Activated CD4-positive, alpha-beta memory T cell treated with anti-CD3 and anti-CD28 coated beads for 36 hours (primary cell): ENCODE measurements at regions not wholly inside any gene's neighbourhood (a gene's known extent, or its start where the extent isn't known, plus 50 kb on each side); places are given as distances from the start of the nearest gene placed in this dataset.

Experiments used
- CTCF ChIA-PET: fragments of 350-600 bp; sonication (Branson Sonifier 250); formaldehyde crosslinking; loops from one replicate; lab custom pipeline; 2021; ENCODE audit warnings: antibody characterized with exemption, inconsistent platforms; lab: Charles Lee
- POLR2A ChIA-PET: fragments of 350-600 bp; sonication (Branson Sonifier 250); formaldehyde crosslinking; loops from one replicate; lab custom pipeline; 2021; ENCODE audit warnings: antibody characterized with exemption; lab: Charles Lee
- DNase-seq: peaks from one replicate; pipeline ENCODE4 v3.0.0-alpha.2; 2020
- H3K27ac Mint-ChIP-seq: one replicate; pipeline ENCODE4 v1.8.0; 2021; ENCODE audit warnings: mixed read lengths
- H3K27me3 Mint-ChIP-seq: one replicate; pipeline ENCODE4 v1.8.0; 2021; ENCODE audit warnings: mixed read lengths
- H3K36me3 Mint-ChIP-seq: one replicate; pipeline ENCODE4 v1.8.0; 2021; ENCODE audit warnings: mixed read lengths
- H3K4me1 Mint-ChIP-seq: one replicate; pipeline ENCODE4 v1.8.0; 2021; ENCODE audit warnings: low read depth, mixed read lengths
- H3K4me3 Mint-ChIP-seq: one replicate; pipeline ENCODE4 v1.8.0; 2021; ENCODE audit warnings: mild to moderate bottlenecking, mixed read lengths
- H3K9me3 Mint-ChIP-seq: one replicate; pipeline ENCODE4 v1.8.0; 2021; ENCODE audit warnings: mixed read lengths
- intact Hi-C: fragments of 100-400 bp; cut with micrococcal nuclease; formaldehyde crosslinking; loops from one replicate; pipeline ENCODE4 v1.15.1; 2023

DNA sequence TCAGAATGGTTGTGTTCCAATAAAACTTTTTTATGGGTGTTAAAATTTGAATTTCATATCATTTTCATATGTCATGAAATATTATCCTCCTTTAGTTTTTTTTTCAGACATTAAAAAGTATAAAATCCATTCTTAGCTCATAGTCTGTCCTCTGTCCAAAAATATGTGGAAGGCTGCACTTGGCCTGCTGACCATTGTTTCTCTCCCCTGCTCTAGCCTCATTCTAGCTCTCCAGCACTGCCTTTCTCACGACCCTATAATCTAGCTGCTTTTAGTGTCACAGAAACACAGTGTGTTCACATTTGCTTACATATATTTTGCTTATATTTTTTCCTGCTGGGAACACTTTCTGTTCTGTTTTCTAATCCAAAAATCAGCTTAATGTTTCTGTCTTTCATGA lies 165.0 kb upstream of the ANK2 start:
- H3K9me3 Mint-ChIP-seq, result no peaks in the 10 kb centered on the region
- no peak overlapping the region for H3K4me3 Mint-ChIP-seq
- no peaks in the 10 kb centered on the region for H3K4me1 Mint-ChIP-seq
- H3K36me3 Mint-ChIP-seq, result no peaks in the 10 kb centered on the region
- intact Hi-C loops, result no loop called here
- DNase-seq, result no peak
- peaks cover 1% of the 10 kb centered on the region for H3K27me3 Mint-ChIP-seq
- ChIA-PET CTCF (no interaction called here), POLR2A (no interaction called here)
- no peak overlapping the region for H3K27ac Mint-ChIP-seq

DNA sequence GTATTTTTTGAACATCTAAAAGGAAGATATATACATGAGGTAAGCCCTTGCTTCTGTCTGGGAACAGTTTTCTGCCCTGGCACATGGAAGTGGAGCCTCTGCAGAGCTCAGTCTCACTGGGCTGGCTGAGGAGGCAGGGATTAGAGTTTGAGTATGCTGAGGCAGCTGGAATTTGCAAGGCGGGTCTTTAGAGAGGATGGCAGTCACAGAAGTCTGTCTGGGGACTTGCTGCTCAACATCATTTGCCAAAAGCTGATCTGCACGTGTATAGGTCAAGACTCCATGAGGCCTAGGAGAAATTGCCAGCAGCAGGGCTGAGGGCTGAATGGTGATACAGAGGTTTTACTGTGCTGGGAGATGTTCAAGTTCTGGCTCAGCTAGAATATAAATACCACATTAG lies 163.6 kb upstream of the ANK2 start:
- DNase-seq, result no peak
- H3K4me1 Mint-ChIP-seq, result no peaks in the 10 kb centered on the region
- intact Hi-C loops, result no loop called here
- no peak overlapping the region for H3K4me3 Mint-ChIP-seq
- ChIA-PET CTCF (no interaction called here), POLR2A (no interaction called here)
- peaks cover 1% of the 10 kb centered on the region for H3K27me3 Mint-ChIP-seq
- H3K27ac Mint-ChIP-seq, result no peak overlapping the region
- no peaks in the 10 kb centered on the region for H3K9me3 Mint-ChIP-seq
- H3K36me3 Mint-ChIP-seq, result no peaks in the 10 kb centered on the region

DNA sequence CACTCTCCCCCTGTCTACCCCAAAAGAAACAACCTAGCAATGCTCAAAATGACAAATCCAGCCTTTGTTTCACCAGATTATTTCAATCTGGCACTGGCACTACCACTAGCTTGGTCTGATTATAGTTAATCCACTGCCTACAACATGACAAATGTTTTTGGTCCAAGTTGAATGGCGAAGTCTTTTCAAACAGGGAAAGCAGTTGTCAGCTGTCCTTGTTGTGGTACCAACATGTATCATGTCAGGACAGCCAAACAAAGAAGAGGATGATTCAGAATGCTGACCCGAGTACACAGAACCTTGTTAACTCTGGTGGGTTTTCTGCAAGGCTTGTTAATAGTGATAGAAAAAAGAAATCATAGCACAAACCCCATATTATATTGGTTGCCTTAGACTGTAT lies 160.8 kb upstream of the ANK2 start:
- Mint-ChIP-seq H3K36me3 (no peaks in the 10 kb centered on the region), H3K9me3 (no peaks in the 10 kb centered on the region), H3K4me3 (no peak overlapping the region), H3K27me3 (peaks cover 1% of the 10 kb centered on the region), H3K4me1 (no peaks in the 10 kb centered on the region), H3K27ac (no peak overlapping the region)
- intact Hi-C loops, result no loop called here
- no peak for DNase-seq
- ChIA-PET POLR2A (no interaction called here), CTCF (interaction anchor here (1.2 kb wide), 1 partner anchor 50 kb away, joined by 3 read pairs; no protein-coding TSS in a partner anchor)

DNA sequence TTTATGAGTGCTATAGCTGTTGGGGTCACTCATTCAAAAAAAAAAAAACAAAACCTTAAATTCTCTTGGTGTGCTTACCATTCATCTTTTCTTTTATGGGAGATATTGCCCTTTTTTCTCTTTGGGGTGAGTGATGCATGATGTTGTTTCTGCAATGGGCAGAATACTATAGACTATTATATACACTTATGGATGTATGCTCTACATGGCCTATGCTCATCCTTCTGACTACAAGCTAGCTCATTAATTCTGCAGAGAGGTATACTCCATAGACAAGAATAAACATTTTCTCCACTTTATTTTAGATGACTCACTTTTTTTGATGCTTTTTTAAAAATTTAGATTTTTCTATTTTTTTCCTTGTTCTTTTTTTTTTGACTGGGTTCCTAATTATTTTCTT lies 160.3 kb upstream of the ANK2 start:
- ChIA-PET CTCF (no interaction called here), POLR2A (no interaction called here)
- no peak for DNase-seq
- intact Hi-C loops, result no loop called here
- H3K4me1 Mint-ChIP-seq, result no peaks in the 10 kb centered on the region
- H3K36me3 Mint-ChIP-seq, result no peaks in the 10 kb centered on the region
- H3K27ac Mint-ChIP-seq, result no peak overlapping the region
- H3K4me3 Mint-ChIP-seq, result no peak overlapping the region
- H3K27me3 Mint-ChIP-seq, result peaks cover 1% of the 10 kb centered on the region
- no peaks in the 10 kb centered on the region for H3K9me3 Mint-ChIP-seq

DNA sequence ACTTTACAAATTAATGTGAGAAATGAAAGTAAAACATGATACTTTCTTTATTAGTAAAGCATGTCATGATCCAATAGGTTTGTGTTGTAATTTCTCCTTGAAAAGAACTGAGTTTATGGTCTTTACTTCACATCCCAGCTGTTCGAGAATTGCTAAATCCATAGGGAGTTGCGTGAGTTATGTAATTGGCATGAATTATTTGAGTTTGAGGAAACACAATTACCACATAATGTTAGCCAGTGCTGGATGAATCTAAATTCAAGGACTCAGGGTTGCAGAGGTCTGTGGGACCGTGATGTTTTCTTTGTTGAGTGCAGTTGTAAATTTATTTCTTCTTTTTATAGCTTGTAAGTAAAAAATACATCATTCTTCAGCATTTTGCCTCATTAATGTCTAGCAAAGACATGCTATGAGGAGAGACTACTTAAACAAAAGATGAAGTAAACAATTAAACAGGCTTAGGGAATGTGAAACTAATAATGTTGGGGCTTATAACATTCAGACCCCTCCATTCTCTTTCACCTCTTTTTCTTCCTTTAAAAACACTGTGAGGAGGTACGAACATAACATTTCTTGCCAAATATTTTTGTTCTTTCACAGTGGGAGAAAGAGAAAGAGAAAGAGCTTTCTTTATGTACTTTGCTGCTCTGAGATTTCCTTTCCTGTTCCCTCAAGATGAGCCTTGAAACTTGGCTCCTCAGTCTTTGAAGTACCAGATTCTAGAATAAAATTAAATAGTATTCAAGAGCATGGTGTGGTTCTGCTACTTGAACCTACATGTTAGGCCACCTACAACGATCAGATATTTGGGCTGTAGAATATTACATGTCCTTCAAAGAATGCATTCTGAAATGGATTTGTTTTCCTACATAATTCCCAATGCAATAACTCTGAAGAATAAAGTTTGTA lies 159.6 kb upstream of the ANK2 start:
- intact Hi-C loops, result no loop called here
- no peaks in the 10 kb centered on the region for H3K9me3 Mint-ChIP-seq
- POLR2A ChIA-PET, result no interaction called here
- H3K27me3 Mint-ChIP-seq, result peaks cover 1% of the 10 kb centered on the region
- H3K36me3 Mint-ChIP-seq, result no peaks in the 10 kb centered on the region
- no peak overlapping the region for H3K4me3 Mint-ChIP-seq
- H3K27ac Mint-ChIP-seq, result no peak overlapping the region
- CTCF ChIA-PET, result interaction anchor here (0.6 kb wide), 1 partner anchor 17 kb away, joined by 3 read pairs; no protein-coding TSS in a partner anchor
- no peaks in the 10 kb centered on the region for H3K4me1 Mint-ChIP-seq
- no peak for DNase-seq

DNA sequence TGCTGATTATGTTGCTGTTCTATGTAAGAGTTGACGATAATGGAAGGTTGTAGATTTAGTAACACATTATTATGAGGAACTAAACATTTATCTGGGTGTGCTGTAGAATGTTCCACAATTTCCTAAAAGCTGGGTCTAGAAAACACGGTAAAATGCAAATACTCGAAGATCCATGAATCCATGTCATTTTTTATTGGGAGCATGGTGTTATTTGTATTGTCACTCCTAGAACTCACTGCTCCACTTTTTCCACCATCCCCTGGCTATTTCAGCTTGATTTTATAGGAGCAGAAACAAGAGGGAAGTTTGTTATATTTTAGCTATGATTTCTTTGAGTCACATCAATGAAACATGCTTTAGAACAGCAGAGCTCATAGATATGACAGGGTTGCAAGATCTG lies 155.0 kb upstream of the ANK2 start:
- no peak overlapping the region for H3K4me3 Mint-ChIP-seq
- ChIA-PET POLR2A (no interaction called here), CTCF (interaction anchor here (0.6 kb wide), 1 partner anchor 370 kb away, joined by 7 read pairs; no protein-coding TSS in a partner anchor)
- H3K9me3 Mint-ChIP-seq, result no peaks in the 10 kb centered on the region
- intact Hi-C loops, result no loop called here
- H3K27ac Mint-ChIP-seq, result no peak overlapping the region
- no peaks in the 10 kb centered on the region for H3K36me3 Mint-ChIP-seq
- no peaks in the 10 kb centered on the region for H3K4me1 Mint-ChIP-seq
- DNase-seq, result no peak
- peaks cover under 1% of the 10 kb centered on the region for H3K27me3 Mint-ChIP-seq

DNA sequence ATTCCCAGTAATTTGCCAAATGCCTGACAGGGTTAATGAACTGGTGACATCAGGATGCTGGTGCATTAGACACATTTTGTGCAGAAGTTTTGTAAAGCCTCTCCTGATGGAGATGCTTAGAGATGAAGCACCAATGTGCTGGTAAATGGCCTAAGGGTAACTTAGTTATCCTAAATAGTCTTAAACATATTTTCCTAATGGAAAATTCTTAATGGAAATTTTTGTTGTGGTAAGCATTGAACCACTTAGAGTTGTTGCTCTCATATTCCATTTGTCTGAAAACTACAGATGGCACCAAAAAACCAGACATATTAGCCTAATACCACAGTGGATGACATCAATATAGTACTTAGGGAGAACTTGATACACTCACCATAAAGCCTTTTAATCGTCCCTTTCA lies 154.5 kb upstream of the ANK2 start:
- Mint-ChIP-seq H3K9me3 (no peaks in the 10 kb centered on the region), H3K36me3 (no peaks in the 10 kb centered on the region), H3K4me1 (no peaks in the 10 kb centered on the region), H3K27me3 (peaks cover 5% of the 10 kb centered on the region), H3K4me3 (no peak overlapping the region), H3K27ac (no peak overlapping the region)
- intact Hi-C loops, result no loop called here
- no peak for DNase-seq
- ChIA-PET POLR2A (no interaction called here), CTCF (no interaction called here)

DNA sequence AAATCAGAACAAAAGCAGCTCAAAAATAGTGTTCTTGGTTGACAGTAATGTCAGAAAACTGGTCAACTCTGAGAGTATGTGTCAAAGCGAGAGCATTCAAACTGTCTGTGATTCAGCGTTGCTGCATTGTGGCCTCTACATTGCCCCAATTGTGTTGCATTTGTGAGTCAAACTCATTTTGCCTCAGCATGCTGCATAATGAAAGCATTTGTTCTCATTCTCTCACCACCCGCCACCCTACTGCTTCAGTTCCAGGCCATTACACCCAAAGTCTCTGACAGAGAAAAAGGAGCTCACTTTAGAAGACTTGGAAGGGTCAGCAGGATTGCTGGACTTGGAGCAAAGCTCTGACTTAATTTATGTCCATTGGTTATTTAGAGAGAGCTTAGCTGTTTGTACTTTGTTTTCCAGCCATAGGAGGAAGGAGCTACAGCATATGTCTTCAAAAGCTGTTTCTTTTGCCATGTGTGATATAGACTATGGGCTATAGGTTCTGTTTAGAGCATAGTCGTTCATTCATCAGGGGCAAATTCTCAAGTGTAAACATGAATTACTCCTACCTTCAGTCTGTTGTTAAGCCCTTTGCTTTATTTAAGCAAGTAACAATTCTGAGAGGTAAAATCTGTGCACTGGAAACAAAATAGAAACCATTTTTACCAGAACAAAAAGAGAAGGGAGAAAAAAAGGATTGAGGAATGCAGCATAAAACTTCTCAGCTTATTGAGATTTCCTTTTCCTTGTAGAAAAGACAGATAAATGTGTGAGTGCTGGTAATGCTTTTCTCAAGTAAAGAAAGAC lies 153.4 kb upstream of the ANK2 start:
- CTCF ChIA-PET, result interaction anchor here (0.6 kb wide), 1 partner anchor 25 kb away, joined by 4 read pairs; no protein-coding TSS in a partner anchor

DNA sequence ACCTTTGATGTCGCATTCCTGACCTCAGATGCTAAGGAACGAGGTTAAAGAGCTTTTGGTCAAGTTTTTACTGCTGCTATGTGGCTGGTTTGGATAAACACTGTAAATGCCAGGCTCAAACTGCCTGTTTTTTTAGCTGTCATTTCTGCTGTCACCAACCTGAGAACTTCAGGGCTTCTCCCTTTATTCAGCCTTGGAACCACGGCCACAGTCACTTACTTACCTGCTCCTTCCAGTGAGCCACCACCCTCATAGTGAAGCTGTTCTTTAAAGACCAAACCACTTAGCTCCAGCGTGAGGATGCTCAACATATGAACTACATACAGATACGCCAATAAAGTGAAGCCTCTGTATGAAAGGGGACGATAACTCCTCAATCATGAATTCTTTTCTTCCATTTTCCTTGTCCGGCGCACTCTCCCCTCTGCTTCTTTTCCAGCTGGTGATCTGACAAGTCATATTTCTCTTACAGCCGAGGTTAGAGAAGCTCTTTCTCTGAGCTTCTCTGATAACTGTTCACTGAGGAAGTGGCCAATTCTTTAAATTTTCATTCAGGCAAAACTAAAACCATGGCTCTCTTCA lies 152.8 kb upstream of the ANK2 start:
- Mint-ChIP-seq H3K27ac (no peak overlapping the region), H3K36me3 (no peaks in the 10 kb centered on the region), H3K9me3 (no peaks in the 10 kb centered on the region), H3K4me1 (no peaks in the 10 kb centered on the region), H3K27me3 (peaks cover 6% of the 10 kb centered on the region), H3K4me3 (no peak overlapping the region)
- no peak for DNase-seq
- ChIA-PET CTCF (interaction anchor here (0.6 kb wide), 1 partner anchor 24 kb away, joined by 4 read pairs; no protein-coding TSS in a partner anchor), POLR2A (no interaction called here)
- intact Hi-C loops, result no loop called here

More for the DNA sequence above, 153.4 kb upstream of the ANK2 start:
- Mint-ChIP-seq H3K4me3 (no peak overlapping the region), H3K27me3 (peaks cover 6% of the 10 kb centered on the region), H3K36me3 (no peaks in the 10 kb centered on the region), H3K9me3 (no peaks in the 10 kb centered on the region), H3K4me1 (no peaks in the 10 kb centered on the region), H3K27ac (no peak overlapping the region)
- POLR2A ChIA-PET, result no interaction called here
- peak; percentile 21 for DNase-seq
- intact Hi-C loops, result no loop called here

DNA sequence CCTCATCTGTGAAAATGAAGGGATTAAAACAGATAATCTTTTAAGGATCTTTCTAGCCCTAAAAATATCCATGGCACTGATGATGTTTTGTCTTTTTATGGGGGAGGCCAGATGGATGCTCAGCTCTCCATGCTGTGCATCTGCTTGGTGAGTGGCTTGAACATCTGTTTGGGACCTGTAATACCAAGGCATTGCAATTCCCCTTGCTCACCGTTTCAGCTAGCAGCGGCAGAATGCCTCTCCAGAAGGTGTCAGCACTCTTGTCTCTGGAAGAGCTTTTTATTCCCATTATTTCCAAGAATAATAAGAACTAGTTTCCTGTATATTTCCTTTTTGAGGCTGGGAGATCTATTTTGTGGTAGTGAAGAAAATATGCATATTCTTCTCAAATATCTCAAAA lies 151.9 kb upstream of the ANK2 start:
- Mint-ChIP-seq H3K27me3 (peaks cover 6% of the 10 kb centered on the region), H3K4me1 (no peaks in the 10 kb centered on the region), H3K9me3 (no peaks in the 10 kb centered on the region), H3K36me3 (no peaks in the 10 kb centered on the region), H3K27ac (no peak overlapping the region), H3K4me3 (no peak overlapping the region)
- POLR2A ChIA-PET, result no interaction called here
- CTCF ChIA-PET, result no interaction called here
- intact Hi-C loops, result no loop called here
- no peak for DNase-seq

DNA sequence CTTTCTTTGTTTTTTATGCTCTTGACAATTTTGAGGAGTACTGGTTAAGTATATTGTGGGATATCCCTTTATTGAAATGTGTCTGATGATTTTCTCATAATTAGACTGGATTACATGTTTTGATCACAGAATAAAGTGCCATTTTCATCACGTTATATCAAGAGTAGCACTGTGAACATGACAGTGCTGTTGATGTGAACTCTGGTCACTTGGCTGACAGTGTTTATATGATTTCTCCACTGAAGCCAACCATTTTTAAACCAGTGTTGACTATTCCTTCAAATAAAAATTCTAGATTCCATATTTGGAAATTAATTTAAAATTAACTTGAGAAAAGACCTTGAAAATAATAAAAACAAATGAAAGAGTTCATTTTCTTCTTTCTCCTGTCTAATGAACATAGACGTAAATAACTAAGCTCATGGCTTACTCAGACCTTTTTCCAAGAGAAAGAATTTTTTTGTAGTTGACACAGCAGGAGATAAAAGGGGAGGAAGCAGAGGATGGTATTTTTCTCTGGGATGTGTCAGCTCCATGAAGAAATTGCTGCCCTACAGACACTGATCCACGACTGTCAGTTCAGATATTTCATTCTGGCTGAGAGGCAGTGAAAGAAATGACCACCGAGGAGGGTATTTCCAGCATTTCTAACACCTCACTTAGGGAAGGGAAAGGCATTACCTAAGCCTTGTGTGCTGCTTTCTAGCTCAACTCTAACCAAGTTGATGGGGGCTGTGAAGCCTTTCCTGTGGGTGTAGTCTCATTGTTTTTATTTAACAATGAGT lies 150.9 kb upstream of the ANK2 start:
- no peaks in the 10 kb centered on the region for H3K36me3 Mint-ChIP-seq
- ChIA-PET CTCF (no interaction called here), POLR2A (no interaction called here)
- intact Hi-C loops, result no loop called here
- H3K4me3 Mint-ChIP-seq, result no peak overlapping the region
- peaks cover 6% of the 10 kb centered on the region for H3K27me3 Mint-ChIP-seq
- H3K9me3 Mint-ChIP-seq, result no peaks in the 10 kb centered on the region
- no peak for DNase-seq
- H3K27ac Mint-ChIP-seq, result no peak overlapping the region
- no peaks in the 10 kb centered on the region for H3K4me1 Mint-ChIP-seq
